Neural progenitor cell (in vitro differentiated cells): ENCODE measurements at regions not wholly inside any gene's neighbourhood (a gene's known extent, or its start where the extent isn't known, plus 50 kb on each side); places are given as distances from the start of the nearest gene placed in this dataset.

ENCODE experiments used
- DNase-seq: peaks from one replicate; pipeline ENCODE4 v3.0.0-alpha.2; 2016; ENCODE audit warnings: low spot score
- H2AFZ ChIP-seq: fragments of 200-600 bp; sonication (generic); replicated peaks from 2 replicates; pipeline ENCODE4 v1.6.1; 2016; ENCODE audit warnings: antibody characterized with exemption
- H3F3A ChIP-seq: fragments of 200-600 bp; sonication (generic); 2 replicates; pipeline ENCODE4 v1.6.1; 2016; ENCODE audit warnings: antibody characterized with exemption, low read depth
- H3K27ac ChIP-seq: fragments of 200-600 bp; sonication (generic); 2 replicates; pipeline ENCODE4 v1.5.1; 2016; ENCODE audit warnings: mild to moderate bottlenecking
- H3K27me3 ChIP-seq: fragments of 200-600 bp; sonication (generic); 2 replicates; pipeline ENCODE4 v1.6.1; 2016; ENCODE audit warnings: mild to moderate bottlenecking, moderate library complexity
- H3K36me3 ChIP-seq: fragments of 200-600 bp; sonication (generic); 2 replicates; pipeline ENCODE4 v1.5.1; 2016
- H3K4me1 ChIP-seq: fragments of 200-600 bp; sonication (generic); 2 replicates; pipeline ENCODE4 v1.6.1; 2016; ENCODE audit warnings: mixed run types
- H3K4me2 ChIP-seq: fragments of 200-600 bp; sonication (generic); 2 replicates; pipeline ENCODE4 v1.6.1; 2016
- H3K4me3 ChIP-seq: fragments of 200-600 bp; sonication (generic); 2 replicates; pipeline ENCODE4 v1.5.1; 2016
- H3K79me2 ChIP-seq: fragments of 200-600 bp; sonication (generic); 2 replicates; pipeline ENCODE4 v1.6.1; 2016; ENCODE audit warnings: low read depth
- H3K9ac ChIP-seq: fragments of 200-600 bp; sonication (generic); 2 replicates; pipeline ENCODE4 v1.6.1; 2016
- H3K9me3 ChIP-seq: fragments of 200-600 bp; sonication (generic); 2 replicates; pipeline ENCODE4 v1.5.1; 2016; ENCODE audit warnings: low read depth
- H4K20me1 ChIP-seq: fragments of 200-600 bp; sonication (generic); 2 replicates; pipeline ENCODE4 v1.6.1; 2016; ENCODE audit warnings: low read depth
- H3K27ac Mint-ChIP-seq: 3 replicates; pipeline ENCODE4 v1.8.0; 2021; ENCODE audit warnings: mixed read lengths
- H3K27me3 Mint-ChIP-seq: 2 replicates; pipeline ENCODE4 v1.8.0; 2022; ENCODE audit warnings: low read depth, mild to moderate bottlenecking, inconsistent platforms, moderate library complexity, mixed read lengths; ENCODE audit not compliant: insufficient read depth
- H3K36me3 Mint-ChIP-seq: 3 replicates; pipeline ENCODE4 v1.8.0; 2021; ENCODE audit warnings: mixed read lengths
- H3K4me1 Mint-ChIP-seq: 3 replicates; pipeline ENCODE4 v1.8.0; 2021; ENCODE audit warnings: mixed read lengths
- H3K4me3 Mint-ChIP-seq: 3 replicates; pipeline ENCODE4 v1.8.0; 2021; ENCODE audit warnings: mild to moderate bottlenecking, moderate library complexity, mixed read lengths
- H3K9me3 Mint-ChIP-seq: 3 replicates; pipeline ENCODE4 v1.8.0; 2020; ENCODE audit warnings: mixed read lengths
- EZH2 ChIP-seq: fragments of 200-600 bp; sonication (generic); IDR thresholded peaks from 2 replicates; pipeline ENCODE4 v1.6.1; 2017; ENCODE audit warnings: antibody characterized with exemption, mild to moderate bottlenecking, moderate library complexity
- EZH2phosphoT487 ChIP-seq: fragments of 200-600 bp; sonication (generic); IDR thresholded peaks from 2 replicates; pipeline ENCODE4 v1.6.1; 2017; ENCODE audit warnings: antibody characterized with exemption
- TF ChIP-seq, protein P1 (sequence below): fragments of 200-600 bp; sonication (generic); IDR thresholded peaks from 2 replicates; pipeline ENCODE4 v1.5.1; 2017; ENCODE audit warnings: antibody characterized with exemption, mild to moderate bottlenecking

DNA sequence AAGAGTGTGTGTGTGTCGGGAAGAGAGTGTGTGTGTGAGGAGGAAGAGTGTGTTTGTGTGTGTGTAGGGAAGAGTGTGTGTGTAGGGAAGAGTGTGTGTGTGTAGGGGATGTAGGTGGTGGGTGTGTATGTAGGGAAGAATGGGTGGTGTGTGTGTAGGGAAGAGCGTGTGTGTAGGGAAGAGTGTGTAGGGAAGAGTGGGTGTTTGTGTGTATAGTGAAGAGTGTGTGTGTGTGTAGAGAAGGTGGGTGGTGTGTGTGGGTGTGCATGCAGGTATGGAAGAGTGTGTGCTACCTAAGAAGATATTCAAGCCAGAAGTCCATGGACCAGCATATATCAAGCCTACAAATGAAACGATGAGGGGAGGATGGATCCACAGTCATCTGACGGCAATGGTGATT is 265.8 kb downstream of the FGF9 start:
- no peak for TF ChIP-seq EZH2
- no peak for TF ChIP-seq EZH2phosphoT487
- TF ChIP-seq, protein P1, sequence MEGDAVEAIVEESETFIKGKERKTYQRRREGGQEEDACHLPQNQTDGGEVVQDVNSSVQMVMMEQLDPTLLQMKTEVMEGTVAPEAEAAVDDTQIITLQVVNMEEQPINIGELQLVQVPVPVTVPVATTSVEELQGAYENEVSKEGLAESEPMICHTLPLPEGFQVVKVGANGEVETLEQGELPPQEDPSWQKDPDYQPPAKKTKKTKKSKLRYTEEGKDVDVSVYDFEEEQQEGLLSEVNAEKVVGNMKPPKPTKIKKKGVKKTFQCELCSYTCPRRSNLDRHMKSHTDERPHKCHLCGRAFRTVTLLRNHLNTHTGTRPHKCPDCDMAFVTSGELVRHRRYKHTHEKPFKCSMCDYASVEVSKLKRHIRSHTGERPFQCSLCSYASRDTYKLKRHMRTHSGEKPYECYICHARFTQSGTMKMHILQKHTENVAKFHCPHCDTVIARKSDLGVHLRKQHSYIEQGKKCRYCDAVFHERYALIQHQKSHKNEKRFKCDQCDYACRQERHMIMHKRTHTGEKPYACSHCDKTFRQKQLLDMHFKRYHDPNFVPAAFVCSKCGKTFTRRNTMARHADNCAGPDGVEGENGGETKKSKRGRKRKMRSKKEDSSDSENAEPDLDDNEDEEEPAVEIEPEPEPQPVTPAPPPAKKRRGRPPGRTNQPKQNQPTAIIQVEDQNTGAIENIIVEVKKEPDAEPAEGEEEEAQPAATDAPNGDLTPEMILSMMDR, result no peak
- Histone ChIP-seq H3K9me3 (no peaks in the 10 kb centered on the region), H4K20me1 (no peaks in the 10 kb centered on the region), H3K9ac (no peak overlapping the region), H3K27me3 (no peaks in the 10 kb centered on the region), H3K4me3 (no peak overlapping the region), H3K36me3 (no peaks in the 10 kb centered on the region), H3K79me2 (no peaks in the 10 kb centered on the region), H3K4me1 (no peaks in the 10 kb centered on the region), H3K27ac (no peak overlapping the region), H2AFZ (no peak overlapping the region), H3F3A (no peaks in the 10 kb centered on the region), H3K4me2 (no peak overlapping the region)
- DNase-seq, result no peak
- no peaks in the 10 kb centered on the region for H3K9me3 Mint-ChIP-seq
- no peaks in the 10 kb centered on the region for H3K36me3 Mint-ChIP-seq
- H3K4me3 Mint-ChIP-seq, result no peak overlapping the region
- no peak overlapping the region for H3K27ac Mint-ChIP-seq
- no peaks in the 10 kb centered on the region for H3K4me1 Mint-ChIP-seq
- peaks cover 2% of the 10 kb centered on the region for H3K27me3 Mint-ChIP-seq

DNA sequence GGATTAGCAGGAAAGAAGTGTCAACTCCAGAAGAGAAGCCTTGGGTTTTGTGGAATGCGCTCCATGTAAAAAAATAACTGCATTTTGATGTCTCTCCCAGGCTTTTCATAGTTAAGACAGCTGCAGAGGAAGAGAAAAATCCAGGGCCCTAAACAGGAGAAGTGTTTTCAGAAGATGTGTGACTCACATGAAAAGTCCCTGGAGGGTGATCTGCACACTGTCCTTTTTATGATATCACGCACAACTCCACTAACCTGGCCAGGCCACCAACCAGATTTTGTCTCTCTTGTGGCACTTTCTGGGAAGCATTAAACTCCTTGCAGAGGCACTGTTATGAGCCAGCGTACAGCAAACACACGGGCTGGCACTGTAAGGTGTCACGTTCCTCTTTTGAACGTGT is 267.3 kb downstream of the FGF9 start:
- Histone ChIP-seq H3K79me2 (no peaks in the 10 kb centered on the region), H3K27me3 (no peaks in the 10 kb centered on the region), H3K4me3 (no peak overlapping the region), H3K9ac (no peak overlapping the region), H3K9me3 (no peaks in the 10 kb centered on the region), H3K27ac (no peak overlapping the region), H3F3A (no peaks in the 10 kb centered on the region), H3K36me3 (no peaks in the 10 kb centered on the region), H2AFZ (no peak overlapping the region), H3K4me1 (no peaks in the 10 kb centered on the region), H3K4me2 (no peak overlapping the region), H4K20me1 (no peaks in the 10 kb centered on the region)
- H3K36me3 Mint-ChIP-seq, result no peaks in the 10 kb centered on the region
- H3K4me1 Mint-ChIP-seq, result no peaks in the 10 kb centered on the region
- no peak overlapping the region for H3K27ac Mint-ChIP-seq
- peaks cover under 1% of the 10 kb centered on the region for H3K9me3 Mint-ChIP-seq
- peaks cover 2% of the 10 kb centered on the region for H3K27me3 Mint-ChIP-seq
- H3K4me3 Mint-ChIP-seq, result no peak overlapping the region
- no peak for DNase-seq
- TF ChIP-seq, protein P1, result no peak
- TF ChIP-seq EZH2, result no peak
- no peak for TF ChIP-seq EZH2phosphoT487

DNA sequence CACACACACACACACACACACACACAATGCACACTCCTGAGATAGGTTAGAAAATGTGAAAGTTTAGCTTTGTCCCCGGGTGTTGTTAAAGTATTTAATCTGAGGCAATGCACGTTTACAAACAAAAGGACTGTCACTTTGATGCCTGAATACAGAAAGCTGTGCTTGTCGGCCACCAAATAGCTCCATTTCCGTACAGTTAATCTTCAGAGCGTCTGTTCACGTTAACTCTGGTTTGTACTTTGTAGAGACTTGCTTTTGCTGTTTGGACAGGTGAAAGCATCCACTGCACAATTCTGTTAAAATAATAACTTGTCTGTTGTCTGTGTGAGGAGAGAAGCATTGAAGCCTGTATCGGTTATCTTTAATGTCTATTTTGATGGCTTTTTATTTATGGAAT is 267.8 kb downstream of the FGF9 start:
- Histone ChIP-seq H3K27me3 (no peaks in the 10 kb centered on the region), H3K4me1 (no peaks in the 10 kb centered on the region), H3K36me3 (no peaks in the 10 kb centered on the region), H3K9ac (no peak overlapping the region), H3K4me3 (no peak overlapping the region), H3K4me2 (no peak overlapping the region), H4K20me1 (no peaks in the 10 kb centered on the region), H3K9me3 (no peaks in the 10 kb centered on the region), H3K79me2 (no peaks in the 10 kb centered on the region), H3K27ac (no peak overlapping the region), H3F3A (no peaks in the 10 kb centered on the region), H2AFZ (no peak overlapping the region)
- Mint-ChIP-seq H3K4me1 (no peaks in the 10 kb centered on the region), H3K9me3 (peaks cover 5% of the 10 kb centered on the region), H3K27me3 (peaks cover 2% of the 10 kb centered on the region), H3K4me3 (no peak overlapping the region), H3K27ac (no peak overlapping the region), H3K36me3 (no peaks in the 10 kb centered on the region)
- TF ChIP-seq EZH2phosphoT487, result no peak
- TF ChIP-seq EZH2, result no peak
- TF ChIP-seq, protein P1, result no peak
- DNase-seq, result no peak

DNA sequence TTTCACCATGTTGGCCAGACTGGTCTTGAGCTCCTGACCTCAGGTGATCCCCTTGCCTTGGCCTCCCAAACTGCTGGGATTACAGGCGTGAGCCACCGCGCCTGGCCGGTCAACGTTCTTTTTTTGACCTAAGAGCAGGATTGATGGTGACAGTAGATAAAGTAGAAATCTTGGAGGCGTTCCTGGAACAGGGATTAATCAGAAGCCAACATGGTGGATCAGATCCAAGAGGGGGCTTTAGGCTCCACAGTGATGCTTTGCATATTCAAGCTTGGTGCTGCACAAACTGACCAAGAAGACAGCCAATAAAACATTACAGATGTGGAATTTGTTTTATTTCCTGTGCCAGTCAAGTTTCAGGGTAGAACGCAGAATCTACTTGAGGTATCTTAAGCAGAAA is 271.2 kb downstream of the FGF9 start:
- Histone ChIP-seq H3K27ac (no peak overlapping the region), H3K9ac (no peak overlapping the region), H3K36me3 (no peaks in the 10 kb centered on the region), H3K9me3 (peaks cover 11% of the 10 kb centered on the region), H3K79me2 (no peaks in the 10 kb centered on the region), H3K27me3 (no peaks in the 10 kb centered on the region), H3K4me1 (no peaks in the 10 kb centered on the region), H2AFZ (no peak overlapping the region), H3F3A (no peaks in the 10 kb centered on the region), H3K4me3 (no peak overlapping the region), H4K20me1 (no peaks in the 10 kb centered on the region), H3K4me2 (no peak overlapping the region)
- TF ChIP-seq EZH2phosphoT487 (no peak), EZH2 (no peak)
- TF ChIP-seq, protein P1, result no peak
- no peaks in the 10 kb centered on the region for H3K4me1 Mint-ChIP-seq
- H3K27ac Mint-ChIP-seq, result no peak overlapping the region
- H3K36me3 Mint-ChIP-seq, result no peaks in the 10 kb centered on the region
- DNase-seq, result no peak
- H3K9me3 Mint-ChIP-seq, result peaks cover 20% of the 10 kb centered on the region
- H3K4me3 Mint-ChIP-seq, result no peak overlapping the region
- H3K27me3 Mint-ChIP-seq, result peaks cover 2% of the 10 kb centered on the region
